ENCODE measurements at regions not wholly inside any gene's neighbourhood (a gene's known extent, or its start where the extent isn't known, plus 50 kb on each side); places are given as distances from the start of the nearest gene placed in this dataset.

- H3K79me2 ChIP-seq (ENCODE audit: insufficient read depth, low read length): no peaks in the 10 kb centered on the region
- no peak overlapping the region for H3K4me3 ChIP-seq (replicated peaks in 1 of 3; ENCODE audit: insufficient read depth in 1 of 3, low read depth in 2 of 3, low read length in 3 of 3)
- H3K4me2 ChIP-seq (ENCODE audit: low read depth, low read length): no peak overlapping the region
- H3K9ac ChIP-seq (ENCODE audit: insufficient read depth, low read depth, low read length): no peak overlapping the region
- 0% methylated on average over 4 of the region's 4 CpGs for WGBS (ENCODE audit: low lambda C conversion rate)
- no peaks in the 10 kb centered on the region for H3K4me1 ChIP-seq (ENCODE audit: insufficient read depth, low read length)
- in situ Hi-C loops (cut with HindIII; ENCODE audit: extremely low pct_ligation_motif_present, low pct_unique_long_range_greater_than_20kb) (no loop called here), intact Hi-C loops (cut with micrococcal nuclease; ENCODE audit: unreplicated experiment) (no loop called here)
- peaks cover 0 to 12% of the 10 kb centered on the region in 2 experiments; a peak in 3 of 5 replicates for H3K27me3 ChIP-seq (ENCODE audit: control insufficient read depth in 1 of 2, insufficient read depth in 2 of 2, low read length in 2 of 2)
- no peaks in the 10 kb centered on the region for H4K20me1 ChIP-seq (ENCODE audit: insufficient read depth, low read length)
- DNase-seq (ENCODE audit: low spot score) (no peak), ATAC-seq (no peak), FAIRE-seq (no peak)
- no TSS peak for BruUV-seq (replicated peaks)
- H2AFZ ChIP-seq (ENCODE audit: low read length): no peak overlapping the region
- peaks cover 4% of the 10 kb centered on the region; the same call in 1 of the 2 replicates for H3K9me3 ChIP-seq (ENCODE audit: low read length)
- no peak overlapping the region for H3K27ac ChIP-seq (ENCODE audit: extremely low read length, insufficient read depth, low read length)
- CTCF ChIA-PET (ENCODE audit: low intra/inter-chr PET ratio, low total read pairs): no interaction called here
- H3K36me3 ChIP-seq (replicated peaks in 1 of 2; ENCODE audit: control insufficient read depth in 1 of 2, insufficient read depth in 2 of 2, low read length in 2 of 2): no peaks in the 10 kb centered on the region
- POLR2A ChIA-PET: no interaction called here
- no peak for TF ChIP-seq FOXO1 (CRISPR knock-in tag; IDR thresholded peaks at IDR 0.05)
- no peak for TF ChIP-seq ZNF790 (CRISPR knock-in tag; IDR thresholded peaks at IDR 0.05; ENCODE audit: borderline replicate concordance)
- no peak for TF ChIP-seq TFE3 (CRISPR knock-in tag; IDR thresholded peaks at IDR 0.05)
- TF ChIP-seq TRIM24 (CRISPR knock-in tag; IDR thresholded peaks at IDR 0.05): no peak
- no peak for TF ChIP-seq BHLHE40 (IDR thresholded peaks at IDR 0.05; ENCODE audit: low read length)
- no peak for TF ChIP-seq RFXAP (CRISPR knock-in tag; IDR thresholded peaks at IDR 0.05; ENCODE audit: borderline replicate concordance)
- no peak for TF ChIP-seq ZNF672 (CRISPR knock-in tag; IDR thresholded peaks at IDR 0.05)
- TF ChIP-seq ZBTB14 (CRISPR knock-in tag; IDR thresholded peaks at IDR 0.05): no peak
- no peak for TF ChIP-seq ZNF713 (CRISPR knock-in tag; IDR thresholded peaks at IDR 0.05)
- no peak for TF ChIP-seq SNAPC4 (CRISPR knock-in tag; IDR thresholded peaks at IDR 0.05)
- no peak for TF ChIP-seq SALL2 (CRISPR knock-in tag; IDR thresholded peaks at IDR 0.05)
- no peak for TF ChIP-seq ZNF280D (CRISPR knock-in tag; IDR thresholded peaks at IDR 0.05)
- no peak for TF ChIP-seq ZNF350 (CRISPR knock-in tag; IDR thresholded peaks at IDR 0.05; ENCODE audit: borderline replicate concordance, low read depth)
- no peak for TF ChIP-seq GTF3A (CRISPR knock-in tag; conservative IDR thresholded peaks at IDR 0.05)
- TF ChIP-seq ZNF510 (CRISPR knock-in tag; IDR thresholded peaks at IDR 0.05; ENCODE audit: low read depth): no peak
- TF ChIP-seq ZNF260 (CRISPR knock-in tag; IDR thresholded peaks at IDR 0.05; ENCODE audit: borderline replicate concordance, low read depth): no peak
These were observed 613.9 kb upstream of the CADM1 start for GRCh38 chr11:116118138-116118470.

Measured in HepG2 (cell line).